Retina (tissue), 1 donor: ENCODE measurements at regions not wholly inside any gene's neighbourhood (a gene's known extent, or its start where the extent isn't known, plus 50 kb on each side); places are given as distances from the start of the nearest gene placed in this dataset.
"Not testable (repeated sequence)": the region's sequence is repeated elsewhere in the genome, so short reads cannot be mapped to it uniquely, and the experiment has no call there.

ENCODE experiments used
- DNase-seq: peaks from one replicate; pipeline ENCODE4 v3.0.0-alpha.2; 2016

DNA sequence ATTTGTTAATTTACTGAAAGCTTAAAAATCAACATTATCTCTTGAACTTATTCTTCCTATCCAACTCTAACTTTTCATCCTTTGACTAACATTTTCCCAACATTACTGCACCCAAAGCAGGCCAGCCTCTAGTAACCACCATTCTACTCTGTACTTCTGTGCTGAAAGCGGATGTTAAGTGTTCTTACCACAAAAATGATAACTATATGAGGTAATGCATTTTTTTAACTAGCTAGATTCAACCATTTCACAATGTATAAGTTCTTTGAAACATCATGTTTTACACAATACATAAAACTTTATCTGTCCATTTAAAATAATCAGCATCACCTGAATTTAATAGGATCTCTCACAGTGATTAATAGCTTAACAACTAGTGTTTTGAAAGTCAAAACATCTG is 468.5 kb upstream of the MGAT4C start:
- no peak for DNase-seq

GRCh38 chr12:86723326-86723725 is 467.1 kb upstream of the MGAT4C start:
- no peak for DNase-seq

DNA sequence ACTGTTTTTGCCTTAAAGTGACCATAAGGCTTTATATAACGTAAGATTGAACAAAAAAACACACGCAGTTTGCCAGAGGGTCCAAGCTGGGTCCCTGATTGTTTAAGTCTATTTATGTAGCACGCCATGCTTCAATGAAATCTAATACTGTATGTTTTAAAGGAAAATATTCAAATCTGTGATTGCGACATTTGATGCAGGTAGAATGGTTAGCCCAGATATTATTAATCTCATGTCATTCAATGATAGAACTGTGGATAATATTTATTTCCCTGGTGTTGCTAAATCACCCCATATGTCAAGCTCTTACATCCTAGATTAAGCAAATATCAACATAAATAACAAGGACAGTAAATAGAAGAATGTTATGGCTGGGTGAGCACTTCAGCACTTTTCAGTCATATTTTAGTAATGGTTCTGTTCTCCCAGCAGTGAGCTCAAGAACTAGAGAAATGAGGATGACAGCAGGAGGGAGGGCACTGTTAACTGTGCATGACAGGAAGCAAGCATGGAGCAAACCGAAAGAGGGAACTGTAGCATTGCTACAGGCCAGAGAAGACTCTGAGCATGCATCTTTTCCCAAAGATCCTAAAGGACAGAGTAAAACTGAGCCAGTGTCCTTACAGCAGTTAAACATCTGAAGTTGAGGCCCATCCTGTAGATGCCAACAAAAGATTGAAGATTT is 465.7 kb upstream of the MGAT4C start:
- peak; percentile 35 for DNase-seq

DNA sequence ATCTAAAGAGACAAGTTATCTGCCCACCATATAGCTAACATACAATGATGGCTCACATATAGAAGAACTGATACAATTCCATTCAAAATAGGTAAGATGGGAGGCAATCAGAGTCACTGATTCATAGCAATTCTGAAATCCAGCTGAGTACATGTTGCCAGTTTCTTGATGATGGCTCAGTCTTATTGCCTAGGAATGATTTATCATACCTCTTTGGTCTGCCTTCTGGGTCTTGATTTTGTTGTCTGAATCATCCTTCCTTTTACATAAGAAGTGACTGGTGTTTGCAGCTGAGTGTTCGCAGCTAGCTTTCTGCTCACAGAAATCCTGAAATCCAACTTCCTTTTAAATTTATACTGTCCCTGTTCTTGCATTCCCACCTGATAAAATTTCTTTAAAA is 463.2 kb upstream of the MGAT4C start:
- no peak for DNase-seq

DNA sequence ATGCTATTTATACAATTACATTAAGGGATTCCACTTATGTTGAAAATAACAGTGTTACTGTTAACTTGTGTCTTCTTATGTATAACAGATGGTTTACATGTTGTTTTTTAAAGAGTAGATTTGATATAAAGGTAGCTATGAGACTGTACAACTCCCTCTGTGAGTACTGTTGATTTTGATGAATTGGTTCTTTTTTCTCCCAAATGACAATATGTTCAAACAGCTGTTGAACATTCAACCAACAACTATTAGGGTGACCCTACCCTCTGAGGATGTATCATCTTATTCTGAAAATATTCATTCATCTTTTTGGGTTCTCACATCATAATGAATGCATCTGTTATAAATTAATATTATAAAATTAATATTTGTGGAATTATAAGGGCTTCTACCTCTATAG is 456.9 kb upstream of the MGAT4C start:
- no peak for DNase-seq

DNA sequence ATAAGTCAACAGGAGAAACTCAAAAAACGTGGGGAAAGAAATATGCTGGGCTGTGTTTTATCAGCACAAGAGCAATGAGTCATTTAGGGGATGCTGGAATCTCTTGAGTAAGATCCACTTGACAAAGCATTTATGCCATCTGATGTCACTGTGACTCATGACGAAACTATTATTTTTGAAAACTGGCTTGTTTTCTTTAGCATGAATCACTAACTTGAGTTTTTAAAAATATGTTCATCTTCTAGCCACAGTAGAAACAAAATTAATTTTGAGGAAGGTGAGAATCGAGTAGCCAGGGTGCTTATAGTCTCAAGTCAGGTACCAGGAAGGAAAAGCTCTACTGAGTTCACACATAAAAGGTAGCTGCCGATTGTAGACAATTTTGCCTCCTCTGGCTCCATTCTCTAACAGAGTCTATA is 456.2 kb upstream of the MGAT4C start:
- DNase-seq, result no peak

DNA sequence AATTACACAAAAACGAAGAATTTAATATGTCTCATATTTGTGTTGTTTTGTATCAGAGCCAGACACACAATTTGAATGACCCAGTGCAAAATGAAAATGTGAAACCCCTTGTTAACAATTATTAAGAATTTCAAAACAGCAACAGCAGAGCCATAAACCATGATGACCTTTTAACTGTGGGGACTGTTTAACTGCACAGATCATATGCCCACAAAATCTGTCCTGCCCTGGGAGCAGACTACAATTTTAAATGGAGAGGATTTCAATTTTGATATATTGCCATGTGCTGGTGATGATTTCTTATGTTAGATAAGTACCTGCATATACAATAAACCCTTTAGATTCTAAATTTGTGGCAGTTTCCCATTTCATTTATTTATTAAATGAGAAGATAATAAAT is 455.5 kb upstream of the MGAT4C start:
- no peak for DNase-seq

GRCh38 chr12:86710109-86710508 is 453.9 kb upstream of the MGAT4C start:
- DNase-seq, result no peak

DNA sequence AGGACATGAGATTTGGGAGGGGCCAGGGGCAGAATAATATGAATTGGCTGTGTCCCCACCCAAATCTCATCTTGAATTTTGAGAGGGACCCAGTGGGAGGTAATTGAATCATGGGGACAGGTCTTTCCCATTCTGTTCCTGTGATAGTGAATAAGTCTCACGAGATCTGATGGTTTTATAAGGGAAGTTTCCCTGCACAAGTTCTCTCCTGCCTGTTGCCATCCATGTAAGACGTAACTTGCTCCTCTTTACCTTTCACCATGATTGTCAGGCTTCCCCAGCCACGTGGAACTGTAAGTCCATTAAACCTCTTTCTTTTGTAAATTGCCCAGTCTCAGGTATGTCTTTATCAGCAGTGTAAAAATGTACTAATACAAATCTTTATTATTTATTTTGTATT is 452.8 kb upstream of the MGAT4C start:
- DNase-seq, result not testable (repeated sequence)

- peak; percentile 17 for DNase-seq
Observed at GRCh38 chr12:86698641-86698980, 442.4 kb upstream of the MGAT4C start.

DNA sequence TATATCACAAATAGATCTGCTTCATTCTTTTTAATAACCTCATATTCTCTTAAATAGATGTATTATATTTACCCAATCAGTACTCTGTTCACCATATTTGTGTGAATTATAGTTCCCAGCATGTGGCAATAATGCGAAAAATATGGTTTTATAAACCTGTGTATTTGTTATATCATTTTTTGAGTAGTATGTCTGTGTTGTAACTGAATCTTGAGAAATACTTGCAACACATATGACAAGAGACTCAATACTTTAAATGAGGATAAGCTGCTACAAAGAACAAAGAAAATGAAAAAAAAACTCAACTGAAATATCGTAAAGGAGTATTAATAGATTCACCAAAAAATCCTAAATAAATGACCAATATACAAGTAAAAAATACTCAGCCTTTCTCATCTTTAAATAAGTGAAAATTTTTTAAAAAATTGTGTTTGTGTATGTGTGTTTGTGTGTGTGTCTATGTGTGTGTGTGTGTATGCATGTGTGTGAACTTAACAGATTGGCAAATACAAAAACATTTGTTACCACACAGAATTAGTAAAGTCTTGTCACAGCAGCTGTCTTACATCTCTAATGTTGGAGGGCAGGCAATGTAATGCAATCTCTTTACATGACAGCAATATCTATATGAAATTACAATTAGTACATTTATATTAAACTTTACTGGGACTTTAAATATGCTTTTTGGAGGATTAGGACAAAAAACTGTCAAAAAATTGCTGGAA is 441.9 kb upstream of the MGAT4C start:
- DNase-seq, result no peak

GRCh38 chr12:86683568-86684304 is 427.5 kb upstream of the MGAT4C start:
- no peak for DNase-seq

- DNase-seq, result no peak
Observed at GRCh38 chr12:86681060-86681459, 424.9 kb upstream of the MGAT4C start.

- DNase-seq, result peak; percentile 39
Observed at GRCh38 chr12:86675197-86675596, 419.0 kb upstream of the MGAT4C start.

GRCh38 chr12:86670986-86671385 is 414.8 kb upstream of the MGAT4C start:
- DNase-seq, result no peak

- no peak for DNase-seq
Observed at GRCh38 chr12:86669010-86669409, 412.8 kb upstream of the MGAT4C start.

DNA sequence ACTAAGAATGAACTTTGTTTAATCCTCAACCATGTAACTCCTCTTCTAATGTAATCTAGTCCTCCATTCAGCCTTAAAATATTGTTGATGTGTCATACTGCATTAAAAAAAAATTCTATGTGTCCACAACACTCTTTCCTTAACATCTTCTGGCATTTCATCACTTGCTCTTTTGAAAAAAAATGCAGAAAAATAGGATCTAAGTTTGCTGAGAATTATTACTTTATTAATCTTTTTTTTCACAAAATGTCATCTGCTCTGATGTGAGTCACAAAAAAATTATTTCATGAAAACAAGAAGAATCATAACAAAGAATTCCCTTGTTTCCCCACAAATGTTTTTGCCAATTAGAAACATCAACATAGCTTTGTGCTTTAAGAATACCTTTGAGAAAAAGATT is 410.1 kb upstream of the MGAT4C start:
- DNase-seq, result no peak

DNA sequence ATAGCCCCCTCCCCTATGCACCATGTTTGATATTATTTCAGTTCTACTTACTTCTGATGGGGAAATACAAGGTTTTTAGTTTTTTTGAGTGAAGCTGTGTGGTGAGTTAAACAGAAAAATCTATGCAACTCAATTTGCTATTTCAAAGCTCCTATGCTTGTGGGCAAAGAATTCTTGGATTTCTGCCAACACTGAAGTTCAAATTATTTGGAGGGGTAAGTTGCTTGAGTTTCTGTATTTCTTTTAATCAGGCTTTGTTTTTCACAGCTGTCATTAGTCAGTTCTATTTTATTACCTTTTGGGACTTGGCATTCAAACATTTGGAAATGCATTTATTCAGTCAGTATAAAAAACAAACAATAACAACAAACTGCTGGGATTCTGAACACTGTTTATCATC is 407.5 kb upstream of the MGAT4C start:
- DNase-seq, result no peak

- DNase-seq, result no peak
Observed at GRCh38 chr12:86663173-86663572, 407.0 kb upstream of the MGAT4C start.

DNA sequence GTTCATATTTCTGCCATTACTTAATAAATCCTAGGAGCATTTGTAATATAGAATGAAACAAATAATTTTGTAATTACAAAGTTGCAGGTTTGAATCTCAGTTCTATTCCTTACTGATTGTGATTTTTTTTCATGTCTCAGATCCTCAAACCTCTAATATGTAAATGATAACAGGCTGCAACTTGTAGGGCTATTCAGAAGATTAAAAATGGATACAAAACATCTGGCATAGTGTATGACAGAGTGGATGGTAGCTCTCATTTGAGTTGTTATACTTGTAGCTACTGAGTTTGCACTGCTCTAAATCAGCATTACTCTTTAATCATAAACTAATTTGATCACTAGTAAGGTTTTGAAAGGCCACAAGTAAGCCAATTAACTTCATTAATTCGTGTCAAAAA is 406.3 kb upstream of the MGAT4C start:
- no peak for DNase-seq

DNA sequence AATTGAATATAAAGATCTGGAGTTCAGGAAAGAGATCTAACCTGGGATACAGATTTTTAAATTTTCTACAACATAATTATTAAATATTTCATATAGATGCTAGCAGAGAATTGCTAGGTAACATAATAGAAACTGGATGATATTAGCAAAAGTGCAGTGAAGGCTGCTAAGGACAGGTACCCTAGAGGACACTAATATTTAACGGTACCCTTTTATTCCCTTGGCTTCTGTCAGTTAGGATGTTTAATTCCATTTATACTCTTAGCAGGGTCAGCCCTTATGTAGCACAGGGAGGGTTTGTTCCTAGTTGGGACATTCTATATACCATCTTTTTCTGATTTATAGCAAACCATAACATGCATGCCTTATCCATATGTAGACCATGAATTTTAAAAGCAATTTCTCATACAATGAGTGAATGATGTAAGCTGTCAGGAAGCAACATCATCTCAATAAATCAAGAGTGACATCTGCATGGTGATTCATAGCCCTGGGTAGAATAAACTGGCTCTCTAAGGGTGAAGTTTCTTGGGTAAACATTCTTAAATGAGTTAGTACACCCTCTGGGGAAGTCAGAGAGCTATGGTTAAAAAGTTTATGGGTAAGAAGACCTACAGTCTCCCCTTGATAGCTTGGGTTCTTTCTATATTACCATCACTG is 404.4 kb upstream of the MGAT4C start:
- DNase-seq, result no peak

GRCh38 chr12:86659985-86660384 is 403.8 kb upstream of the MGAT4C start:
- no peak for DNase-seq

GRCh38 chr12:86658303-86658702 is 402.1 kb upstream of the MGAT4C start:
- no peak for DNase-seq

GRCh38 chr12:86647800-86648199 is 391.6 kb upstream of the MGAT4C start:
- no peak for DNase-seq
